Upper lobe of right lung (tissue), 1 donor: ENCODE measurements at regions not wholly inside any gene's neighbourhood (a gene's known extent, or its start where the extent isn't known, plus 50 kb on each side); places are given as distances from the start of the nearest gene placed in this dataset.
"Not testable (repeated sequence)": the region's sequence is repeated elsewhere in the genome, so short reads cannot be mapped to it uniquely, and the experiment has no call there.

ENCODE experiments used
- ATAC-seq: fragments of 200-7000 bp; cut with Tn5 transposase; one replicate; pipeline ENCODE4 v1.9.1; 2020; ENCODE audit warnings: mild to moderate bottlenecking, moderate library complexity
- DNase-seq: peaks from one replicate; pipeline ENCODE4 v3.0.0-alpha.2; 2020
- H3K27ac ChIP-seq: fragments of 200-600 bp; one replicate; pipeline ENCODE4 v1.8.0; 2022
- H3K27me3 ChIP-seq: fragments of 200-600 bp; one replicate; pipeline ENCODE4 v1.8.0; 2022; ENCODE audit warnings: mild to moderate bottlenecking
- H3K36me3 ChIP-seq: fragments of 200-600 bp; one replicate; pipeline ENCODE4 v1.8.0; 2022
- H3K4me1 ChIP-seq: fragments of 200-600 bp; one replicate; pipeline ENCODE4 v1.8.0; 2022
- H3K4me3 ChIP-seq: fragments of 200-600 bp; one replicate; pipeline ENCODE4 v1.8.0; 2022; ENCODE audit warnings: mild to moderate bottlenecking
- H3K9me3 ChIP-seq: fragments of 200-600 bp; one replicate; pipeline ENCODE4 v1.8.0; 2022
- intact Hi-C: fragments of 100-400 bp; cut with DNase I; formaldehyde crosslinking; loops from one replicate; pipeline ENCODE4 v1.11.0; 2022
- donor health status: DM: no; HTN: yes; CAD: no; lungs with severe emphysema.

GRCh38 chr9:66601472-66601871 is 299.1 kb upstream of the ZNF658 start:
- H3K27me3 ChIP-seq, H3K4me1 ChIP-seq, H3K27ac ChIP-seq, H3K4me3 ChIP-seq, intact Hi-C loops, ATAC-seq, H3K36me3 ChIP-seq, H3K9me3 ChIP-seq: not testable (repeated sequence)
- DNase-seq, result peak; percentile 25

DNA sequence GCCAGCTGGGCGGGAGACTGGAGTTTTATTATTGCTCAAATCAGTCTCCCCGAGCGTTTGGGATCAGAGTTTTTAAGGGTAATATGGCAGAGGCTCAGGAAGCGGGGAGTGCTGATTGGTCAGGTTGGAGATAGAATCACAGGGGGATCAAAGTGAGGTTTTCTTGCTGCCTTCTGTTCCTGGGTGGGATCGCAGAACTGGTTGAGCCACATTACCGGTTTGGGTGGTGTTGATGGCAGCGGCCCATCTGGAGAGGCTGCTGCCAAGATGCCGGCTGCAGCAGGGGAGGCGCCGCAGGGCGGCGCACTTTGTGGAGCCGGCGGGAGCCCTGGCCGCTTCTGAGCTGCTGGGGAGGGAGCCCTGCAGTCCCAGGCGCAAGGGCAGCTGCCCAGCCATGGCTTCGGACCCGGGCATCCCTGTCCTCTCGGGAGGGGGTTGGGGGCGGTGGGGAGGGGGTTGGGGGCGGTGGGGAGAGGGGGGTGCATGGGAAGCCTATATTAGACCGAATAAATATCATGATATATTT is 268.9 kb upstream of the ZNF658 start:
- H3K27me3 ChIP-seq, H3K4me3 ChIP-seq, H3K9me3 ChIP-seq, H3K4me1 ChIP-seq, H3K27ac ChIP-seq, intact Hi-C loops, DNase-seq, ATAC-seq, H3K36me3 ChIP-seq: not testable (repeated sequence)

DNA sequence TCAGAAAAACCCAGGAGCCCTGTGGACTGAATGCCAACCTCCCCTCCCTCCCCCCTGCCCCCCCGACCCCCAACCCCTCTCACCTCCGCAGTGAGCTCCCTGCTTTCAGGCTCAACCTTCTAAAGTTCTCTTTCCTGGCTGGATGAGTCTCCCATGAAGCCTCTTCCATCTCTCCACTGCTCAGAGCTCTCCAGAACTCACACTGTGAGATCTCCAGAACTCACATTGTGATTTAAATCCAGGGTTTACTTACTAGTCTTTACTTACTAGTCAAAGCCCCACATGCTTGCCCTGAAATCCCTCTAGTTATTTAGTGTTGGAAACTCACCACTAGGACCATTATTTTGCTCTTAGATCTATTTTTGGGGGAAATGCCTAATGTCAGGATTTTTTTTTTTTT is 252.8 kb upstream of the ZNF658 start:
- intact Hi-C loops, ATAC-seq, H3K9me3 ChIP-seq, H3K4me1 ChIP-seq, H3K27ac ChIP-seq, DNase-seq, H3K27me3 ChIP-seq, H3K36me3 ChIP-seq, H3K4me3 ChIP-seq: not testable (repeated sequence)

- H3K4me1 ChIP-seq, DNase-seq, H3K36me3 ChIP-seq, ATAC-seq, H3K27ac ChIP-seq, H3K27me3 ChIP-seq, intact Hi-C loops, H3K4me3 ChIP-seq, H3K9me3 ChIP-seq: not testable (repeated sequence)
Measured at GRCh38 chr9:66690242-66690641, 210.3 kb upstream of the ZNF658 start.

GRCh38 chr9:66695561-66696240 is 204.8 kb upstream of the ZNF658 start:
- H3K27me3 ChIP-seq, H3K4me3 ChIP-seq, intact Hi-C loops, DNase-seq, H3K27ac ChIP-seq, H3K4me1 ChIP-seq, ATAC-seq, H3K9me3 ChIP-seq, H3K36me3 ChIP-seq: not testable (repeated sequence)

DNA sequence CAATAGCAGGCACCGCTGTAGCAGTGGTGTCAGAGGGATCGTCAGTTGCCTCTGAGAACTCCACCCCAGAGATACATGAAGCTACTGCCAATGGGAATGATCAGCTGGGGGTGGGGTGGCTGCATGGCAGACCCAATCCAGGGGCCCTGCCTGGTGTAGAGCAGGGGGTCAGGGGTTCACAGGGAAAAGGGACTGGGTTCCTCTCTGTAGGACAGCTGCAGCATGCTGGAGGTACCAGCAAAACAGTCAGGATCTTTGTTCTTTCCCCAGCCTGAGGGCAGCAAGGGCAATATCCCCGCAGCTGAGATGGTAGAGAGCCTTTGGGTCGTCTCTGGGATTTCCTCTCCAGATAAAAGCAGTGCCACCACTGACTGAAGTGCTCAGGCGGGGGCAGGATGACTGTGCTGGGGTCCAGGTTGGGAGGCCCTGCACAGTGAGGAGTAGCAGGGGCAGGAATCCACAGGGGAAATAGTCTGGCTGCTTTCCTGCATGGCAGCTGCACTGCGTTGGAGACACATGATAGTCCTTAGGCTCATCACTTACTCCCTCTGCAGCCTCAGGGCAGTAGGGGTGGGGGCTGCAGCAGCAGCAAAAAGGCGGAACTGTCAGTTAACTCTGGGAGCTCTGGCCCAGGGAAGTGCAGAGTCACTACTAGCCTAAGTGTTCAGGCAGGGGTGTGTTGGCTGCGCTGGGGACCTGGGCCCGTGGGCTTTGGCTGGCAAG is 203.0 kb upstream of the ZNF658 start:
- H3K4me3 ChIP-seq, H3K4me1 ChIP-seq, H3K9me3 ChIP-seq, intact Hi-C loops, H3K36me3 ChIP-seq, H3K27ac ChIP-seq, DNase-seq, H3K27me3 ChIP-seq: not testable (repeated sequence)
- ATAC-seq, result peak; percentile 29

DNA sequence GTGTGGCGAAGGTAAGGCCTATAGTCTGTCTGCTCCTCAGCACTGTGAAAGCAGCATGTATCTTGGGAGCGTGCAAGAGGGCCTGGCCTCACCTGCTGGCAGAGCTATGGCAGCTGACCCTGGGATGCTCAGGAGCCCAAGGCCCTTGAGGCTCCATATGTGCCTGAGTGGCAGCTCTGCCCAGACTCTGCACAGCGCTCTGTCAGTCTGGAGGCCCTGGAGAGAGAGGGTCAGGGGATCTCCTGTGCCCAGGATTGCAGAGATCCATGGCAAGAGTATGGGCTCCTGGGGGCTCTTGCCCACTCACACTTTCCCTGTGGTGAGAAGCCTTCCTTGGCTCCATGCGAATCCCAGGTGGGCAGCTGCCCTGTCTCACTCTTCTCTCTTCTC is 202.5 kb upstream of the ZNF658 start:
- DNase-seq, H3K27ac ChIP-seq, H3K9me3 ChIP-seq, H3K4me3 ChIP-seq, H3K36me3 ChIP-seq, H3K4me1 ChIP-seq, H3K27me3 ChIP-seq, intact Hi-C loops: not testable (repeated sequence)
- peak; percentile 24 for ATAC-seq

DNA sequence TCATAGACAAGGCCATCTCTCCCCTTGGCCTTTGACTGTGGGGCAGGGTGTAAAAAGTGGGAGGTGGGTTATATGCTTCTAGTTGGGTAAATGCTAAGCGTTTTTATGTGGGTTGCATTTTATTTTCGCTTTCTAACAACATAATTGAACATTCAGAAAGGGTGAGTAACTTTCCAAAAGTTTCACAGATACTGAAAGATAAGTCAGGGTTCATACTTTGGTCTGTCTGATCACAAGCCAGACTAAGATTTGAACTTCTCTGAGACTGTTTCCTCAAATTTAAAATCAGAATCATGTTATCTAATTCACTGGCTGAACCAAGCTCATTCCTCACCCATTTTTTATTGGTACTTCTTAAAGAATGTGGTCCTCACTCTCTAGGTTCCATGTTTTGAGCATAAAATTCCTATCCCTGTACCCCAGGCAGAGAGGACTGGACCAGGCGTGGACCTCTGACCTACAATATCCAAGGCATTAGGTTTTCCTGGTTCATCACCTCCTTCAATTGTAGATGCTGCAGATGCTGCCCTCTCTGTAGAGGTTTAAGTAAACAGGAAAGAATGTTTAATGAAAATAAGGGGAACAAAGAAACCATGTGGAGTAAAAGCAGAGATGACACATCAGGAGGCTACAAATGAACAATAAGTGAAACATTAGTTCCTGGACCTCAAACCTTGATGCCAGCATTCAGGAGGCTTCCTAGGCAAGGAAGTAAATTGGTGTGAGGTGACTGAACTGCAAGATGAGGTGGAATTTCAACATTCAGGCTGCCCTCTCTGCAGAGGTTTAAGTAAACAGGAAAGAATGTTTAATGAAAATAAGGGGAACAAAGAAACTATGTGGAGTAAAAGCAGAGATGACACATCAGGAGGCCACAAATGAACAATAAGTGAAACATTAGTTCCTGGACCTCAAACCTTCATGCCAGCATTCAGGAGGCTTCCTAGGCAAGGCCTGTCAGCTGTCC is 198.8 kb upstream of the ZNF658 start:
- intact Hi-C loops, result not testable (repeated sequence)

DNA sequence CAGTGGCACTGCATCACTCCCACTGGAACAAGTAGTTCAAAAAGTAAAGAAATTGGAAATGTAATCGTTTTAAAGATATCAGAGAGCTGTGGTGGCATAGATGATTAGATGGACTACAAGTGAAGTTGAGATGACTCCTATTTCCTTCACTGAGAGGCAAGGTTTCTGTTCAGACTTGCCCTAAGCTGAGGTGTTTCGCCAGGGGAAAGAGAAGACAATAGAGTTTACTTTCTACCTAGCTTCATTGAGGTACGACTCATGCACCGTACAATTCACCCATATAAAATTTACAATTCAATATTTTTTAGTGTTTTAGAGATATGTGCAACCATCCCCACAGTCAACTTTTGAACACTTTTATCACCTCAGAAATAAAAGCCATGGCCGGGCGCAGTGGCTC is 189.0 kb upstream of the ZNF658 start:
- H3K4me3 ChIP-seq, H3K27me3 ChIP-seq, intact Hi-C loops, ATAC-seq, H3K27ac ChIP-seq, DNase-seq, H3K4me1 ChIP-seq, H3K9me3 ChIP-seq, H3K36me3 ChIP-seq: not testable (repeated sequence)

More for the DNA sequence above, 198.8 kb upstream of the ZNF658 start:
- DNase-seq, H3K4me3 ChIP-seq, H3K4me1 ChIP-seq, H3K36me3 ChIP-seq, ATAC-seq, H3K27me3 ChIP-seq, H3K9me3 ChIP-seq, H3K27ac ChIP-seq: not testable (repeated sequence)

DNA sequence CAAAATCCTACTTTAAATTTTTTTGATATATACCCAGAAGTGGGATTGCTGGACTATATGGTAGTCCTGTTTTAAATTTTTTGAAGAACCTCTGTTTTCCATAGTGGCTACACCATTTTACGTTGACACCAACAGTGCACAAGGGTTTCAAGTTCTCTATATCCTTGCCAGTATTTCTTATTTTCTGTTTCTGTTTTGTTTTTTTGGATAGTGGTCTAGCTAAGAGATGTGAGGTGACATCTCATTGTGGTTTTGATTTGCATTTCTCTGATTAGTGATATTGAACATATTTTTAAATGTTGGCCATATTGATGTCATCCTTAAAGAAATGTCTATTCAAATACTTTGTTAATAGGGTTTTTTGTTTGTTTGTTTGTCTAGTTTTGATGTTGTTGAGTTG is 187.7 kb upstream of the ZNF658 start:
- H3K27me3 ChIP-seq, ATAC-seq, H3K4me1 ChIP-seq, DNase-seq, H3K27ac ChIP-seq, H3K4me3 ChIP-seq, H3K9me3 ChIP-seq, intact Hi-C loops, H3K36me3 ChIP-seq: not testable (repeated sequence)

- H3K4me3 ChIP-seq, H3K9me3 ChIP-seq, DNase-seq, H3K36me3 ChIP-seq, H3K27ac ChIP-seq, intact Hi-C loops, H3K27me3 ChIP-seq, H3K4me1 ChIP-seq: not testable (repeated sequence)
- peak; percentile 62 for ATAC-seq
Measured at GRCh38 chr9:66713552-66713951, 187.0 kb upstream of the ZNF658 start.

DNA sequence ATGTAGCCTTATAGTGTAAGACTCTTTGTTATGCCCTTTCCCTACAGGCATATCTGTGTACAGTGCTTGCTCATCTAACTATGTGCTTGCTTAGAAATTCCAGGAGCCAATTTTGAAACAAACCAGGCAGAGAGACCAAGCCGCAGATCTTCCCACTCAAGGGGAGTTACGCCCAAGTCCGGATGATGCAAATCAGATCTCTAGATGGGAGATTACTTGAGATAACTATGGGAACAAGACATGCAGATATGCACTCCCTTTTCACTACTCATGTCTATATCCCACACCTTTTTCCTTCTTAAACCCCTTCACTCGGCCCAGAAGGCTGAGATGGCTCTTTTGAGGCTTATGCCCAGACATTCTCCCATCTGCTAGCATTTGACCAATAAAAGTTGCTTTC is 179.7 kb upstream of the ZNF658 start:
- H3K4me1 ChIP-seq, H3K4me3 ChIP-seq, H3K27ac ChIP-seq, H3K9me3 ChIP-seq, intact Hi-C loops, ATAC-seq, H3K36me3 ChIP-seq, H3K27me3 ChIP-seq, DNase-seq: not testable (repeated sequence)

GRCh38 chr9:66727540-66727939 is 173.0 kb upstream of the ZNF658 start:
- H3K4me1 ChIP-seq, H3K27me3 ChIP-seq, DNase-seq, ATAC-seq, H3K27ac ChIP-seq, H3K4me3 ChIP-seq, intact Hi-C loops, H3K9me3 ChIP-seq, H3K36me3 ChIP-seq: not testable (repeated sequence)

DNA sequence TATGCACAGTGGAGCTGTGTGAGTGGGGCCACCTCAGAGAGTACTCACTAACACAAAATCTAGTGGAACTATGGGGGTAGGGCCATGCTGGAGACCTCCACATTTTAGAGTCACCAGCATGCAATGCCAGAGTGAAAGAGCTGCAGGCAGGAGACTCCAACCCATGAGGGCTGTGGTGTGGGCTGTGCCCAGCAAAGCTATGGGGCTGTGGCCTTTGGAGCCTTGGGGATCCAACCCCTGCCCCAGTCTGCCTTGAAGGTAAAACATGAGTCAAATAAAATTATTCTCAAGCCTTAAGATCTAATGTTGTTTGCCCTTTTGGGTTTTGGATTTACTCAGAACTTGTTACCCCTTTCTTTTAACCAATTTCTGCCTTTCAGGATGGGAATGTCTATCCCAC is 163.8 kb upstream of the ZNF658 start:
- H3K4me1 ChIP-seq, ATAC-seq, H3K36me3 ChIP-seq, H3K27ac ChIP-seq, H3K9me3 ChIP-seq, H3K4me3 ChIP-seq, H3K27me3 ChIP-seq, intact Hi-C loops: not testable (repeated sequence)
- peak; percentile 28 for DNase-seq
